A549 (cell line): ENCODE measurements at regions not wholly inside any gene's neighbourhood (a gene's known extent, or its start where the extent isn't known, plus 50 kb on each side); places are given as distances from the start of the nearest gene placed in this dataset.

Experiments
- ATAC-seq, 2 experiments: fragments of 200-7000 bp in 1 of 2; fragments of >200 bp in 1 of 2; cut with Nextera tagmentation in 1 of 2; cut with Tn5 transposase in 1 of 2; 3 replicates each; pipeline versions ENCODE4 v1.8.0 to v1.9.1; 2018 to 2020; ENCODE audit warnings: mild to moderate bottlenecking in 1 of 2, moderate library complexity in 1 of 2
- CTCF ChIA-PET: fragments of 300-600 bp; sonication (Branson Sonifier 250); formaldehyde crosslinking; extraction: SDS; loops from one replicate; lab custom pipeline; 2021; ENCODE audit warnings: antibody characterized with exemption, inconsistent platforms; lab: Yijun Ruan, JAX
- POLR2A ChIA-PET: fragments of 350-600 bp; formaldehyde crosslinking; extraction: SDS; loops from one replicate; lab custom pipeline; 2021; ENCODE audit warnings: antibody characterized with exemption, inconsistent platforms; lab: Yijun Ruan, JAX
- DNase-seq, 2 experiments: peaks; one replicate each; pipeline versions ENCODE4 v3.0.0 to v3.0.0-alpha.2; 2011 to 2016; ENCODE audit warnings: low read depth in 1 of 2, low spot score in 1 of 2
- FAIRE-seq: peaks from 2 replicates; lab custom pipeline; 2011; peaks lifted over from hg19 to GRCh38; lab: Jason Lieb, UNC
- H3K27ac ChIP-seq, 2 experiments: fragments of >200 bp; sonication (Bioruptor Twin); formaldehyde crosslinking; 3 replicates each; pipeline ENCODE4 v1.5.1; 2016 to 2017
- H3K4me1 ChIP-seq: fragments of >200 bp; sonication (Bioruptor Twin); formaldehyde crosslinking; 3 replicates; pipeline ENCODE4 v1.6.1; 2016
- H3K4me2 ChIP-seq: fragments of >200 bp; sonication (Bioruptor Twin); formaldehyde crosslinking; 3 replicates; pipeline ENCODE4 v1.6.1; 2016
- H3K4me3 ChIP-seq: fragments of >200 bp; sonication (Bioruptor Twin); formaldehyde crosslinking; 3 replicates; pipeline ENCODE4 v1.5.1; 2016
- H3K9me3 ChIP-seq: fragments of >200 bp; sonication (Bioruptor Twin); formaldehyde crosslinking; 3 replicates; pipeline ENCODE4 v1.6.1; 2016
- CBX8 ChIP-seq: fragments of 200-600 bp; sonication (generic); IDR thresholded peaks from 2 replicates; pipeline ENCODE4 v1.6.1; 2016
- CEBPB ChIP-seq, 2 experiments: fragments of >200 bp in 1 of 2; sonication (Bioruptor Twin) in 1 of 2; formaldehyde crosslinking in 1 of 2; IDR thresholded peaks; 2 replicates each; pipeline ENCODE4 v1.6.1; 2012 to 2016
- EHF ChIP-seq: fragments of 250-450 bp; sonication (Bioruptor Pico); IDR thresholded peaks from 2 replicates; pipeline ENCODE4 v1.5.0; 2020; ENCODE audit warnings: mild to moderate bottlenecking
- EP300 ChIP-seq, 2 experiments: fragments of >200 bp; sonication (Bioruptor Twin); formaldehyde crosslinking; IDR thresholded peaks; 2 replicates in 1 of 2; 3 replicates in 1 of 2; pipeline ENCODE4 v1.6.1; 2016 to 2017
- GATA3 ChIP-seq: IDR thresholded peaks from 2 replicates; pipeline ENCODE4 v1.6.1; 2012; ENCODE audit warnings: borderline replicate concordance
- HDAC2 ChIP-seq: fragments of 200-600 bp; sonication (generic); IDR thresholded peaks from 2 replicates; pipeline ENCODE4 v1.6.1; 2016
- HEYL ChIP-seq: fragments of 250-450 bp; sonication (Bioruptor Pico); IDR thresholded peaks from 2 replicates; pipeline ENCODE4 v1.8.0; 2021; ENCODE audit warnings: mild to moderate bottlenecking, moderate library complexity
- HOXB5 ChIP-seq: fragments of 250-450 bp; sonication (Bioruptor Pico); IDR thresholded peaks from 2 replicates; pipeline ENCODE4 v1.5.0; 2020; ENCODE audit warnings: mild to moderate bottlenecking, moderate library complexity
- JUN ChIP-seq, 2 experiments: fragments of >200 bp; sonication (Bioruptor Twin); formaldehyde crosslinking; IDR thresholded peaks; 2 replicates in 1 of 2; 3 replicates in 1 of 2; pipeline ENCODE4 v1.6.1; 2016 to 2017
- JUNB ChIP-seq: fragments of >200 bp; sonication (Bioruptor Twin); formaldehyde crosslinking; IDR thresholded peaks from 2 replicates; pipeline ENCODE4 v1.6.1; 2016
- KDM1A ChIP-seq: fragments of 200-600 bp; sonication (generic); IDR thresholded peaks from 2 replicates; pipeline ENCODE4 v1.6.1; 2016; ENCODE audit warnings: low read depth, mild to moderate bottlenecking
- KDM5A ChIP-seq: fragments of 200-600 bp; sonication (generic); IDR thresholded peaks from 2 replicates; pipeline ENCODE4 v1.6.1; 2016; ENCODE audit warnings: antibody characterized with exemption, mild to moderate bottlenecking
- MAFK ChIP-seq: fragments of 450-650 bp; IDR thresholded peaks from 2 replicates; pipeline ENCODE4 v1.6.1; 2014; ENCODE audit not compliant: partially characterized antibody
- NR3C1 ChIP-seq: fragments of >200 bp; sonication (Bioruptor Twin); formaldehyde crosslinking; IDR thresholded peaks from 3 replicates; pipeline ENCODE4 v1.6.1; 2017
- PHF8 ChIP-seq: fragments of 200-600 bp; sonication (generic); IDR thresholded peaks from 2 replicates; pipeline ENCODE4 v1.6.1; 2016; ENCODE audit warnings: low read depth, mild to moderate bottlenecking, antibody characterized with exemption, moderate library complexity, borderline replicate concordance
- RAD21 ChIP-seq, 2 experiments: fragments of >200 bp in 1 of 2; sonication (Bioruptor Twin) in 1 of 2; formaldehyde crosslinking in 1 of 2; IDR thresholded peaks in 1 of 2; conservative IDR thresholded peaks in 1 of 2; 2 replicates in 1 of 2; 3 replicates in 1 of 2; pipeline ENCODE4 v1.6.1; 2012 to 2018; ENCODE audit warnings: inconsistent platforms in 1 of 2
- RARB ChIP-seq: fragments of 250-450 bp; sonication (Bioruptor Pico); IDR thresholded peaks from 2 replicates; pipeline ENCODE4 v1.8.0; 2021; ENCODE audit warnings: mild to moderate bottlenecking, moderate library complexity
- RCOR1 ChIP-seq: fragments of 150-350 bp; IDR thresholded peaks from 2 replicates; pipeline ENCODE4 v1.6.1; 2014; ENCODE audit warnings: antibody characterized with exemption, low read length, low read depth
- REST ChIP-seq: fragments of 200-600 bp; sonication (generic); IDR thresholded peaks from 2 replicates; pipeline ENCODE4 v1.6.1; 2016; ENCODE audit warnings: antibody characterized with exemption, mild to moderate bottlenecking, moderate library complexity
- RFX5 ChIP-seq: fragments of 450-650 bp; IDR thresholded peaks from 2 replicates; pipeline ENCODE4 v1.7.1; 2014; ENCODE audit warnings: antibody characterized with exemption, mild to moderate bottlenecking, moderate library complexity
- RNF2 ChIP-seq: fragments of 200-600 bp; sonication (generic); IDR thresholded peaks from 2 replicates; pipeline ENCODE4 v1.6.1; 2016; ENCODE audit warnings: low read depth, mild to moderate bottlenecking, antibody characterized with exemption, moderate library complexity, borderline replicate concordance
- SMC3 ChIP-seq: fragments of >200 bp; sonication (Bioruptor Twin); formaldehyde crosslinking; IDR thresholded peaks from 3 replicates; pipeline ENCODE4 v1.6.1; 2018; ENCODE audit warnings: inconsistent platforms
- TFCP2L1 ChIP-seq: fragments of 250-450 bp; sonication (Bioruptor Pico); IDR thresholded peaks from 2 replicates; pipeline ENCODE4 v1.5.0; 2021; ENCODE audit warnings: mild to moderate bottlenecking
- ZNF302 ChIP-seq: fragments of 250-450 bp; sonication (Bioruptor Pico); IDR thresholded peaks from 2 replicates; pipeline ENCODE4 v1.9.0; 2021; ENCODE audit warnings: inconsistent platforms, mild to moderate bottlenecking, moderate library complexity
- WGBS: methylation state at CpG from one replicate; pipeline ENCODE4 v1.1.6; 2017; ENCODE audit errors: missing lambda C conversion rate; 5-methylcytosine and 5-hydroxymethylcytosine counted together
- TF ChIP-seq, protein P1 (sequence below): IDR thresholded peaks from 2 replicates; pipeline ENCODE4 v1.6.1; 2012; ENCODE audit warnings: low read depth, borderline replicate concordance
- TF ChIP-seq, protein P2 (sequence below): fragments of >200 bp; sonication (Bioruptor Twin); formaldehyde crosslinking; IDR thresholded peaks from 2 replicates; pipeline ENCODE4 v1.6.1; 2016
- TF ChIP-seq, protein P3 (sequence below): IDR thresholded peaks from 2 replicates; pipeline ENCODE4 v1.6.1; 2012

DNA sequence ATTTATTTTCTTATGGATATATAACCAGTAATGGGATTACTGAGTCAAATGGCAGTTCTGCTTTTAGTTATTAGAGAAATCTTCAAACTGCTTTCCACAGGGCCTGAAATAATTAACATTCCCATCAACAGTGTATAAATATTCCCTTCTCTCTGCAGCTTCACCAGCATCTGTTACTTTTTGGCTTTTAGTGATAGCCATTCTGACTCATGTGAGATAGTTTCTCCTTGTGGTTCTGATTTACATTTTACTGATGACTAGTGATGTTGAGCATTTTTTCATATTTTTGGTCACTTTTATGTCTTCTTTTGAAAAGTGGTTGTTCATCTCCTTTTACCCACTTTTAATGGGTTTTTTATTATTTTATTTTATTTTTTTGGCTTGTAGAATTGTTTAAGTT lies 1290.3 kb upstream of the CDH9 start:
- H3K27ac ChIP-seq: no peak overlapping the region
- FAIRE-seq (no peak), DNase-seq (no peak), ATAC-seq (no peak)
- TF ChIP-seq HOXB5 (CRISPR knock-in tag): no peak
- no peak for TF ChIP-seq TFCP2L1 (CRISPR knock-in tag)
- TF ChIP-seq, protein P1, sequence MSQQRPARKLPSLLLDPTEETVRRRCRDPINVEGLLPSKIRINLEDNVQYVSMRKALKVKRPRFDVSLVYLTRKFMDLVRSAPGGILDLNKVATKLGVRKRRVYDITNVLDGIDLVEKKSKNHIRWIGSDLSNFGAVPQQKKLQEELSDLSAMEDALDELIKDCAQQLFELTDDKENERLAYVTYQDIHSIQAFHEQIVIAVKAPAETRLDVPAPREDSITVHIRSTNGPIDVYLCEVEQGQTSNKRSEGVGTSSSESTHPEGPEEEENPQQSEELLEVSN: no peak
- no peak for TF ChIP-seq RCOR1
- TF ChIP-seq HDAC2: no peak
- no peak for TF ChIP-seq MAFK
- TF ChIP-seq HEYL (CRISPR knock-in tag): no peak
- no peak for TF ChIP-seq RFX5
- no peak for TF ChIP-seq RNF2
- TF ChIP-seq PHF8: no peak
- no peak for TF ChIP-seq JUNB
- no peak for TF ChIP-seq EP300 (IDR thresholded peaks at IDR 0.05)
- no peak for TF ChIP-seq KDM1A
- no peak for TF ChIP-seq CBX8
- TF ChIP-seq, protein P2, sequence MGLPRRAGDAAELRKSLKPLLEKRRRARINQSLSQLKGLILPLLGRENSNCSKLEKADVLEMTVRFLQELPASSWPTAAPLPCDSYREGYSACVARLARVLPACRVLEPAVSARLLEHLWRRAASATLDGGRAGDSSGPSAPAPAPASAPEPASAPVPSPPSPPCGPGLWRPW: no peak
- TF ChIP-seq REST: no peak
- no peak overlapping the region for H3K4me3 ChIP-seq
- H3K4me1 ChIP-seq: no peaks in the 10 kb centered on the region
- ChIA-PET POLR2A (no interaction called here), CTCF (no interaction called here)
- peaks cover 20% of the 10 kb centered on the region; the same call in 2 of the 3 replicates for H3K9me3 ChIP-seq
- no peak overlapping the region for H3K4me2 ChIP-seq

DNA sequence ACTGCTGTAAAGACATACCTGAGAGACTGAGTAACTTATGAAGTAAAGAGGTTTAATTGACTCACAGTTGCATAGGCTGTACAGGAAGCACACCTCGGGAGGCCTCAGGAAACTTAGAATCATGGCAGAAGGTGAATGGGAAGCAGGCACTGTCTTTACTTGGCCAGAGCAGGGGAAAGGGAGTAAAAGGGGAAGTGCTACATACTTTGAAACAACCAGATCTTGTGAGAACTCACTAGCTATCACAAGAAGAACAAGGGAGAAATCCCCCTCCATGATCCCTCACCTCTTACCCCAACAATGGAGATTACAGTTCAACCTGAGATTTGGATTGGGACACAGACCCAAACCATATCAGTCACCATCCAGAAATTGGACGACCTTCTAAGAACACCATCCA lies 1285.8 kb upstream of the CDH9 start:
- ChIA-PET CTCF (no interaction called here), POLR2A (no interaction called here)
- no peak for FAIRE-seq
- Histone ChIP-seq H3K4me2 (no peak overlapping the region), H3K4me1 (no peaks in the 10 kb centered on the region), H3K27ac (no peak overlapping the region), H3K9me3 (peaks cover 3% of the 10 kb centered on the region; the same call in 1 of the 3 replicates)
- WGBS: 28% methylated on average over 2 of the region's 2 CpGs
- no peak for DNase-seq
- TF ChIP-seq EHF (CRISPR knock-in tag) (no peak), SMC3 (no peak), RCOR1 (no peak), GATA3 (no peak), KDM5A (no peak), MAFK (no peak), JUN (IDR thresholded peaks at IDR 0.05) (no peak)
- TF ChIP-seq, protein P3, sequence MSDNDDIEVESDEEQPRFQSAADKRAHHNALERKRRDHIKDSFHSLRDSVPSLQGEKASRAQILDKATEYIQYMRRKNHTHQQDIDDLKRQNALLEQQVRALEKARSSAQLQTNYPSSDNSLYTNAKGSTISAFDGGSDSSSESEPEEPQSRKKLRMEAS: no peak
- TF ChIP-seq, all 56 proteins: peak for 0
- ATAC-seq: no peak
- no peak overlapping the region for H3K4me3 ChIP-seq

DNA sequence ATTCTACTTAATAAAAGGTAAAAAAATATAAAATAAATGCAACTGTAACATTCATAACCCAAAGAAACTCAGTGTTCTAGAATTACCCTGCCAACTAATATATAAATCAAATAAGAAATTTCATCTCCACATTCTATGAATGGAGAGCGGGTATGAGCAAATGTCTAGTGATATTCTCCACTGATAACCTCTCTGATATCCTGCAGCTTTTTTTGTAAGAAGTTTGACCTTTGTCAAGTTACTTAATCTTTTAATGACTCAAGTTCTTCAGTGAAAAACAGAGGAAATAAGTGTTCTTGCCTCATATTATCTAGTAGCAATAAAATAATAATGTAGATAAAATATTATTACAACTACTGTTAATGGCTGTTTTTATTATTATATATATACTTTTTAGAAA lies 1275.6 kb upstream of the CDH9 start:
- DNase-seq: peak; percentile 14 to 70
- 2% methylated on average over 1 of the region's 1 CpG for WGBS
- H3K9me3 ChIP-seq: no peaks in the 10 kb centered on the region
- peak; percentile 66 to 78; a peak in 5 of 6 replicates for ATAC-seq
- peaks cover 28% of the 10 kb centered on the region for H3K4me1 ChIP-seq
- 0 out of 5 replicates have a peak, but pooled peaks of 1 of the 2 experiments have one; percentile 16 for TF ChIP-seq RAD21 (conservative IDR thresholded peaks at IDR 0.05 in 1 of 2, IDR thresholded peaks at IDR 0.05 in 1 of 2)
- 0 out of 5 replicates have a peak, but pooled peaks of 1 of the 2 experiments have one; percentile 21 for TF ChIP-seq EP300 (IDR thresholded peaks at IDR 0.05)
- no peak for TF ChIP-seq RARB (CRISPR knock-in tag)
- TF ChIP-seq ZNF302 (CRISPR knock-in tag): no peak
- peak in 1 of 2 experiments; percentile 22; a peak in 1 of 5 replicates for TF ChIP-seq JUN (IDR thresholded peaks at IDR 0.05)
- TF ChIP-seq GATA3: peak; percentile 80
- peak; percentile 68; the same call in 1 of the 2 replicates for TF ChIP-seq JUNB
- TF ChIP-seq CEBPB (IDR thresholded peaks at IDR 0.05): peak; percentile 50 to 60; a peak in 2 of 4 replicates
- no peak for TF ChIP-seq TFCP2L1 (CRISPR knock-in tag)
- TF ChIP-seq NR3C1: no peak
- FAIRE-seq: peak; percentile 68
- H3K4me2 ChIP-seq: peak overlapping the region; percentile 74
- POLR2A ChIA-PET: no interaction called here
- H3K27ac ChIP-seq: peak overlapping the region; percentile 61 to 82
- 0 out of 3 replicates have a peak overlapping the region, but pooled peaks have one; percentile 7 for H3K4me3 ChIP-seq
- CTCF ChIA-PET: no interaction called here
